HG03097 (cell line): ENCODE measurements at regions not wholly inside any gene's neighbourhood (a gene's known extent, or its start where the extent isn't known, plus 50 kb on each side); places are given as distances from the start of the nearest gene placed in this dataset.
"Not testable (repeated sequence)": the region's sequence is repeated elsewhere in the genome, so short reads cannot be mapped to it uniquely, and the experiment has no call there.

Source experiments
- ATAC-seq: cut with Tn5 transposase; IDR thresholded peaks from one replicate; pipeline ENCODE4 v1.9.1; 2021; ENCODE audit not compliant: unreplicated experiment, low FRiP score

DNA sequence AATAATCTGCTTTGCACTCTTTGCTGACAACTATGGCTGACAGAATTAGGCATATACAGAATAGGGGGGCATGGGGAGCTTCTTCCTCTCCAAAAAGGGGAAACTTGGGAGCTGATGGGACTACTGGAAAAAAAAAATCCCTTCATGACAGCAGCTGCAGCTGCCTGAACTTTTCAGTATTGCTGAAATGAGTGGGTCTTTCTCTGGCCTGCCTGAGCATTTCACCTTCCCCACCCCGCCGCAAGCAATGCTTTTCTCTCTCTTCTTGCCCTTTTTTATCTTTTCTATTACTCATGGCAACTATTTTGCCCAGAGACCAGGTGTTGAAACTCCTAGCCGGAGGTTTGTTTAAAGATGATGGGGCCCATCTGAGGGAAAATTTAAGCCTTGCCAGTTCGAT is 244.9 kb downstream of the SEMA3D start:
- no peak for ATAC-seq

DNA sequence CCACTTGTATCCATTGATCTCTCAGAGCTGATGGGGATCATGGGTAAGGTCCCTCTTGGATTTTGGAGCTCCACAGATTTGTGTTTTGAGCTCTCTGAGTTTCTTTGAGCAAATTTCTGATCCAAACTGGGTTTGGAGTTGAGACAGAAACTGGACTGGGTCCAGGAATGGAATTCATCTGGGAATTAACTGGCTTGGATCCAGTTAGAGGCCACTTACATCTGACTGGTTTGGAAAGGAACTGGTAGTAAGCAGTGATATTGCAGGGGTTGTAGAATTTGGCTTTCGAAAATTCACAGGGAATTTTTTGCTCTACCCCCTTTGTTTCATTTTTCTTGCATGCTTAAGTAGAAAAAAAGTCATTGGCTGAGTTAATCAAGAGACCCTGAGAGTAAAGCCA is 245.6 kb downstream of the SEMA3D start:
- no peak for ATAC-seq

DNA sequence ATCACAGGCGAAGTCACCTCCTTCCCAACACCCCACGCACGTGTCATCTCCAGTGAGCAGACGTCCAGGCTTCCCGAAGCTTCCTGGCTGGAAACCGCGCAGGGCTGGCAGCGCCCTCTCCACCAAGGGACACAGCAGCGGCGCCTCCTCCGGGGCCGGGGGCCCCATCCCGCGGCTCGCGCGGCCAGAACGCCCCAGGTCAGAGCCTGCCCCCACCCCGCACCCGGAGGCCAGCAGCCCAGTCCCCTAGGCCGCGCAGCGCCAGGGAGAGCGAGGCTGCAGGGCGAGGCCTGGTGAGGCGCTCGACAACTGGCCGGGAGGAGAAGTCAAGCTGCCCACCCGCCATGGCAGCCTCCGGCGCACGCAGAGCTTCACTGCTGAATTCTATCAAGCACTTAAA is 247.0 kb downstream of the SEMA3D start:
- ATAC-seq, result no peak

DNA sequence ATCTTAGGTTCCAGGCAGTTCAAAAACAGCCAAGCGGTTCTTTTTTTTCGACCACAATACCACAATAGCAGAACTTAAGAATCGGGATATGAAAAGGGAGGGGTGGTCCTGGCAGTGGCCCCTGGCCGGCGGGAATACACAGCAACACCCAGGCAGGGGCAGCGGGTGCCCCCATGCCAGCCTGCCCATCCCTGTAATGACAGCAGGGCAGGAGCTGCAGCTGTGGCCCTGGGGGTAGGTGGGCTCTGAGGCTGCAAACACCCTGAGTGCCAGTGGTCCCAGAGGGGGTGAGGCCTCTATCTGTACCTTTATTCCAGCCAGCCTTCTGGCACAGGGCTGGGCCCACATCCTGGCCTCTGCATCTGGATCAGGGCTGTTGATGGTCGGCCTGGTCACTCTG is 247.4 kb downstream of the SEMA3D start:
- ATAC-seq, result no peak

DNA sequence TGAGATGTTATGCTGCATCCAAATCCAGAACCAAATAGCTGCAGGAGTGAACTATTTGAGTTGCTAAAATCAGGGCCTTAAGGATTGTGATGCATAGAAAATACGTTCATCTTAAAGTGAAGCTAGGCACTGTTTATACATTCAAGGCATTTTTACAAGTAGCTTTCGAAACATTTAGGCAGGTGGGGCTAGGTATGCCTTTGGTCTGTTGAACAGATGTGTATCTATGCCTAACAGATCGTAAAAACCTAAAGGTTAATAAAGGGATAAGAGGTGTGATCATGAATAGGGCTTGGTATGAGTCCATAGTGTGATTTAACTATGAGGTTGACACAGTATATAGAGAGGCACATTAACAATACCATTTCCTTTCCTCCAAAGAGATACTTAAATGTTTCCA is 262.5 kb downstream of the SEMA3D start:
- ATAC-seq, result no peak

DNA sequence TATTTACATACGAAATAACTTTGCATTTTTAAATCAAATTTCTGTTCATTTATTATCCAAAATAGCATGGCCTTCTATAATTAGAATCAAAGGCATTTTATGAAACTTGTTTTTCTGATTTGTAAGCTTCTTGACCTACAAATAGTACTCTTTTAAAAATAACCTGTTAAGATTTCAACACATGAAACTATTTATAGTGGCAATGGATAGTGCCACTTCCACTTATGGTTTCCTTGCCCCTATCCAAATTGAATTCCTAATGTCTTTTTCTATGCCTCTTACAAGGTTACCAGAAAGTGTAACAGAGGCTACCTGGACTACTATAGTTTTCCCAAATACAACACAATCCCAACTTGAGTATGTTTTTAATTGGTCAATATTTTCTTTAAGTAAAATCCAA is 263.5 kb downstream of the SEMA3D start:
- ATAC-seq, result no peak

DNA sequence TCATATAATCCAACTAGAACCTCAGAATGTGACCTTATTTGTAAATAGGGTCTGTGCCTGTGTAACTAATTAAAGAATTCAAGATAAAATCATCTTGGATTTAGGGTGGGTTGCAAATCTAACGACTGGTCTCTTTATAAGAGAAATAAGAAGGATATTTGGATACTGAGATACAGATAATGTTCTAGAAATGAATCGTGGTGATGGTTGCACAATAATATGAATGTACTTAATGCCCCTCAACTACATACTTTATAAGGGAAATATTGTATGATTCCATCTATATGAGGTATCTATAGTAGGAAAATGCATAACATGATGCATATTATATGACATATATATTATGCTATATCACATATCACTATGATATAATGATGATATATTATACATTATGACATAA is 265.7 kb downstream of the SEMA3D start:
- no peak for ATAC-seq

DNA sequence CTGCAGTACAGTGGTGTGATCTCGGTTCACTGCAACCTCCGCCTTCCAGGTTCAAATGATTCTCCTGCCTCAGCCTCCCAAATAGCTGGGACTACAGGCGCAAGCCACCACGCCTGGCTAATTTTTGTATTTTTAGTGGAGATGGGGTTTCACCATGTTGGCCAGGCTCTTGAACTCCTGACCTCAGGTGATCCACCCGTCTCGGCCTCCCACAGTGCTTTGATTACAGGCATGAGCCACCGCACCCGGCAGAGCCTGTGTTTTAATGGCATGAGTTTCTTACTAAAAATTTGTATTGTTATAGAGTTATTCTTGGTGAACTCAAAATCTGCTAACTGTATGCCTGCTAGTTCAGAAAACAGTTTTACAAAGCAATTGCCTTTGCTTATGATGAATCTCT is 269.9 kb downstream of the SEMA3D start:
- ATAC-seq, result not testable (repeated sequence)

DNA sequence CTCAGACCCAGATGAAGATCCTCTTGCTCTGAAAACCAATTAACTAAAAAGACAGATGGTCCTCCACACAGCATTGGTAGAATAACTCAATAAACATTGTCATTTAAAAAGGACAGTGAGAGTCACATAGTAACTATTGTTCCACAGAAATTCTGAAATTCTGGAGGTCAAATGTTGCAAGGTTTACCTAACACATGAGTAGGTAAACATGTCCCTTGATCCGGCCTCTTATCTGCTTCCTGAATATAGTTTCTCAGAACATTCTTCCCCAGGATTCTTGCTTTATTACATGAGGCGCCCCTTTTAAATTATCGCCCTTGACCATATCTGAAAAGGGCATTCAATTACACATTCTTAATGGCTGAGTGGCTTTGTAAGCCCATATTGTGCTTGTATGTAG is 270.7 kb downstream of the SEMA3D start:
- ATAC-seq, result no peak

DNA sequence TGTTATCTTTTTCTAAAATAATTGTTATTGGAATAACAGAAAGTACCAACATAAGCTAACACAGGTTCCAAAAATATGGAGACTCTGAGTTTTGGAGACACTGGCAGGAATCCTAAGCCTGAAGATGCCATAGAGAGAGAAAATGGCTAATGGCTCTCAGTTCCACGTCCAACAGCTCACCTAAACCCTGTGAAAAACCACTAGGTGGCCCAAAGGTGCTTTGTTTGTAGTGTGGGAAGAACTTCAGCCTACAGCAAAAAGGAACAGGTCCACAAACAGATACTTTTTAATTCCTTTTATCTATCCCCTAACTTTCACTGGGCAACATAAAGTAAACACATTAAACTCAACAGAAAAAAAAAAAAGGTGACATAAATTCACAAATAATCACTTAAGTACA is 272.3 kb downstream of the SEMA3D start:
- no peak for ATAC-seq

DNA sequence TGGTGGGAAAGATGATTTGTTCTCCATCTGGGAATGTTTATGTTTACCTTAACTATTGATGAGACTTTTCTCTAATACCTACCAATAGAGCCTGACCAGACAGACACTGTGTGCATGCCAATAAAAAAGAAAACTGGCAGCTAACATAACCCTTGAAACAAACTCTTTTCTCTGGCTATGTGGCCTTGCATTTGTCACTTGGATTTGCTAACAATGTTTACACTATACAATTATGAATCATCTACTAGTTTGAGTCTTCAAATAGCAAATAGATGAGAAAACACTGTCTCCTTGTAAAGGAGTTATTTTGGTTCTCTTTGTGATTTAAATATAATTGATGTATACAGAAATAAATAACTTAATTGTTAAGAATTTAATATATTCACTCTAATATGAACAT is 273.1 kb downstream of the SEMA3D start:
- no peak for ATAC-seq

DNA sequence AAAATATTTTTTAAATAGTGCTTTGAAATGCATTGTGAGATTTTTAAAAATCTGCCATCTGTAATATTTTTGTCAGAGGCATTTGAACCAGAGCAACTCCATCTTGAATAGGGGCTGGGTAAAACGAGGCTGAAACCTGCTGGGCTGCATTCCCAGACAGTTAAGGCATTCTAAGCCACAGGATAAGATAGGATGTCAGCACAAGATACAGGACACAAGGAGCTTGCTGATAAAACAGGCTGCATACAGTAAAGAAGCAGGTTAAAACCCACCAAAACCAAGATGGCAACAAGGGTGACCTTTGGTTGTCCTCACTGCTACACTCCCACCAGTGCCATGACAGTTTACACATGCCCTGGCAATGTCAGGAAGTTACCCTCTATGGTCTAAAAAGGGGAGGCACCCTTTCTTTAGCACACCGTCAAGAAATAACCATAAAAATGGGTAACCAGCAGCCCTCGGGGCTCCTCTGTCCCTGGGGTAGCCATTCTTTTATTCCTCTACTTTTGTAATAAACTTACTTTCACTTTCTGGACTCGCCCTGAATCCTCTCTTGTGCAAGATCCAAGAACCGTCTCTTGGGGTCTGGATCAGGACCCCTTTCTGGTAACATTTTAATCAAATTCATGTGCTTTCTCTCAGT is 273.7 kb downstream of the SEMA3D start:
- no peak for ATAC-seq

DNA sequence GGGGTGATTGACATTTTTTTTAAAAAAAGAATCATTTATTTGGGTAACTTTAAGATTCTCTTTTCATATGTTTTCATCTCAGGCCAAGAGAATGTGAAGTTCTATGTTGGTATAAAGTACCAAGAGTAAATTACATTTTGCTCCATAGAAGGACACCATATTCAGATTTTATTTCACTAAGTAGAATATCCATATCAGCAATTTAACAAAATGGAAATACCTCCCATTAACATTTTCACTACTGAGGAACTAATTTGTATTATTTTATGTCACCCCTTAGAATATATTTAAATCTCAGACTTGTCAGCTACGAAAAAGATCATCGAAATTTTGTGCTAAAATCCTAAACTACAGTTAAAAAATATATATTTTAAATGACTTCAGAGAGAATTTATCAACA is 274.3 kb downstream of the SEMA3D start:
- ATAC-seq, result no peak

DNA sequence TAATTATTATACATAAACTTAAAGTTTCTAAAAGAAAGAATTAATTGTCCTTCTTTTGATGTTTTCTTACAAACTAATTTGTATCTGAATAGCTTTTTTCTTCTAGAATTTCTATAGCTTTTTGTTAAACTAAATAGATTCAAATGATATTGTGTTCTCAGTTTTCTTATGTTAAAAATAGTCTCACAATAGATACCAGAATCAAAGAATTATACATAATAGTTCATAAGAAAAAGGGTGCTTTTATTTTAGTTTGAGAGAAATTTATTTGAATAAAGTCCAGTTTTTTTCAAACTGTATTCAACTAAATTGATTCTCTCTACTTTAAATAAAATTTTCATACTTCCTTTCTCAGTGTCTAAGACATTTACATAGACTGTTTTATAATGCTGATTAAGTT is 274.8 kb downstream of the SEMA3D start:
- no peak for ATAC-seq

DNA sequence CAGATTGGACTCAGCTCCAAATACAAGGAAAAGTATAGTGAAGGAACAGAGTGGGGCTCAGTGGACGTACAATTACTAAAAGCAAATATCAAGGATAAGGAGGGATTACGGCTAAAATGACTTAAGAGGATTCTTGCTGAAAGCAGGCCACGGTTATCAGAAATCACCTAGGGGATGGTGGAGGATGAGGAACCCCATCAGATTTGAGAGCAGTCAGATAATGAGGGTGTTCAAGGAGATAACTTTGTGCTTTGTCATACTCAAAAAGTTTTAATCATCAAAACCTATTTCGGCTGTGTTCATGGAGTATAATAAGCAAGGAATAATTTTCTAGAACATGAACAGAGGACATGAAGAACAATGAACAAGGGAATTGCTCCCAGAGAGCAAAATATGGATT is 275.8 kb downstream of the SEMA3D start:
- no peak for ATAC-seq

DNA sequence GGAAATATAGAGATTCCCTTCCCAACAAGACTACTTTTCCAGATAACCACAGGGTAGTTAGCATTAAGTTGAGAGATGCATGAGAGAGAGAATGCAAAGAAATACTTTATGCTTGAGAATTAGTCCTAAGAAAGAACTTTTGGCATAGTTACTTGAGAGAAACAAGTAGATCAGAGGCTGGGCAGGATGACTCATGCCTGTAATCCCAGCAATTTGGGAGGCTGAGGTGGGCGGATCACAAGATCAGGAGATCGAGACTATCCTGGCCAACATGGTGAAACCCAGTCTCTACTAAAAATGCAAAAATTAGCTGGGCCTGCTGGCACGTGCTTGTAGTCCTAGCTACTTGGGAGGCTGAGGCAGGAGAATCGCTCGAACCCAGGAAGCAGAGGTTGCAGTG is 276.5 kb downstream of the SEMA3D start:
- ATAC-seq, result not testable (repeated sequence)

DNA sequence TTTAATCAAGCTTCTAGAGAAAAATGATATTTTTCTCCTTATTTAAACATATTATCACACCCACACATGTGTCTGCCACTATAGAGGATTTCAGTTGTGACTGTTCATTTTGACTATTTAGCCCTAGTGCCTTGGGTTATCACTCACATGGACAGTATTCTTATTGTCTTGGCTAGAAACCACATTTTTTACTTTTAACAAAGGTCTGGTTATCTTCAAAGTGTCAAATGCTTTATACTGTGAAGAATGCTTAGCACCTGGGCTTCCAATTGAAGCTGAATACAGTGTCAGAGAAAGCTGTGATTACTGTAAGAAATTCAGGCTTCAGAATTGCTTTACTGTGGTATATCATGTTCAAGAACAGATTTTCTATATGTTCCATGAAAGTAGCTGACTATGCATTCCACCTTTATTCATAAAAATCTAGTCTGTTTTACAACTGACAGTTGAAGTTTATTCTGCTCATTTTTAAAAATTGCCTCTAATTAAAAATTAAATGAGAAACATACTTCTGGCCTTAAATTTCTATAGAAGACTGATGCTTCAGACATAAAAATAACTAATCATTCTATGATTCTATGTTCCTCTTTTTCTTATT is 278.6 kb downstream of the SEMA3D start:
- no peak for ATAC-seq

DNA sequence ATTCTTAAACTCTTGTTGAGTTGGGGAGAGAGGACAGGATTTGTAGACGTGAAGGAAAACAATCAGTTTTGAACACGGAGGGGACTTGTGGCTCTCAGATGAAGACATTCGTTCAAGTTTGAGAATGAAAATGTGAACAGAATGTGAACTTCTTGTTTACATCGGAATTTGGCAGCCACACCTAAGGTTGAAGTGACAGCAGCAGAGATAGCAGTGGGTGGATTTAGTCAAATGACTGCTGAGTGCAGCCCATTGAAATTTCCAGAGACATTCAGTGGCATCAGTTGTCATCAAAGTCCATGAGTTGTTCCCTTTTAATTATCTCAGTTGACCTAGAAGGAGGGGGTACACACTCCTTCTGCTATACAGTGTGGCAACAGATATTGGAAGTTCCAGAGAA is 280.0 kb downstream of the SEMA3D start:
- no peak for ATAC-seq

DNA sequence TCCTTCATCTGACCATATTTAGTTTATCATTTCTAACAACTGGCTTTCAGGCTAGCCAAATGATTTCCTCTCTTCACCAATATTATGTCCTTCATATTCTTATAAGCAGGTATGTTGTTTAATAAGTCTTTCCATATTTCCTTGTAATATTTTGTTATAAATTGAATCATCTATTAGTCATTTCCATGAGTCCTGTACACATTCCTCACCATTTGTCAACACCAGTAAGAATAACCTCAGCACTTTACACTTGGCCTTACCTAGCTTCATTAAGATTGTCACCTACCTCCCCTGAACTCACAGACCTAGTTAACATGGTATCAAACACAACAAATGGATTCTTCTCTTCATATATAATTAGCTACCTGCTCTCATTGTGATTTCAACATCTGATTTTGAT is 282.3 kb downstream of the SEMA3D start:
- no peak for ATAC-seq

DNA sequence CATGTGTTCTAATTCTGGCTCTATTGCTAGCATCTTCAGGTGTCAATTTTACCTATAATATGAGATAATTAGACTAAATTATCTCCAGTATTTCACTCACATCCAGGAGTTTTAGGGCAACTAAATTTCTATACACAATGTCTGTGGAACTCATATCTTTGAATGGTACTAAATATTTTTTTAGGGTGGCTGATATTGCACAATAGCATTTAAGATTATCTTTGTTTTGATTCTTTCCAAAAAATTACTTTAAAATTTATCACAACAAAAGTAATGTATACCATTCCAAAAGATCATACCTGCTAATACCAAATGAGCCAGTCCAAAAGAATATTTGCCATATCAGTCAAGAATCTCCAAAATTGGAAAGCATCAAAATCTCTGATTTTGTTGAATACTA is 285.5 kb downstream of the SEMA3D start:
- no peak for ATAC-seq

DNA sequence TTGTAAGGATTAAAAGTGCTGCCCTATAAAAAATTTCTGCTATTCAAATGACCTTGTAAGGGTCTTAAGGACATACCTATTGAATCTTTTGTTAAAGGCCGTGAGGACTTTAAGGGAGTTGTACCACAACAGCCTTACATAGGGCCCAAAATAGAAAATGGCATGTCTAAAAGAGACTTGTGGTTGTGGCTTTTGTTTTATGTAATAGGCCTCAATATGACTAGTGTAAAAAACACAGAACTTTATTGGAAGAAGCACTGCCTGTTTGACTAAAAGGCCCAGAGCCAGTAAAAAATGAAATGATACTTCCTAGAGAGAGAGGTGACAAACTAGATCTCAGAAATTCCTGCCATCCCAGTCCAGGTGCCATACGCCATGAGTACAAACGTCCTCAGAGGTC is 286.6 kb downstream of the SEMA3D start:
- ATAC-seq, result no peak

DNA sequence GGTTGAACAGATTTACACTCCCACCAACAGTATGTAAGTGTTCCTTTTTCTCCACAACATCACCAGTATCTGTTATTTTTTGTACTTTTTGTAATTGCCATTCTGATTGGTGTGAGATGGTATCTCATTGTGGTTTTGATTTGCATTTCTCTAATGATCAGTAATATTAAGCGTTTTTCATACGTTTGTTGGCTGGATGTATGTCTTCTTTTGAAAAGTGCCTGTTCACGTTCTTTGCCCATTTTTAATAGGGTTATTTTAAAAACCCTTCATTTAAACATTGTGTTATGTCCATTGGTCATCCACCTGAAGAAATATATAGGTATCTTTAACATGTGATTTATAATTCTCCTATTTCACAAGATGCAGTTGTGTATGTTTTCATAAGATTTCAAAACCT is 291.3 kb downstream of the SEMA3D start:
- no peak for ATAC-seq

DNA sequence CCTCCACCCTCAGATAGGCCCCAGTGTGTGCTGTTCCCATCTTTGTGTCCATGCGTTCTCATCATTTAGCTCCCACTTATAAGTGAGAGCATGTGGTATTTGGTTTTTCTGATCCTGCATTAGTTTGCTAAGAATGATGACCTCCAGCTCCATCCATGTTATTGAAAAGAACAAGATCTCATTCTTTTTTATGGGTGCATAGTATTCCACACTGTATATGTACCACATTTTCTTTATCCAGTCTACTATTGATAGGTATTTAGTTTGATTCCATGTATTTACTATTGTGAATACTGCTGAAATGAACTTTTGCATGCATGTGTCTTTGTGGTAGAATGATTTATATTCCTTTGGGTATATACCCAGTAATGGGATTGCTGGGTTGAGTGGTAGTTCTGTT is 303.3 kb downstream of the SEMA3D start:
- not testable (repeated sequence) for ATAC-seq
